Hepatocyte (in vitro differentiated cells): ENCODE measurements at regions not wholly inside any gene's neighbourhood (a gene's known extent, or its start where the extent isn't known, plus 50 kb on each side); places are given as distances from the start of the nearest gene placed in this dataset.
"Not testable (repeated sequence)": the region's sequence is repeated elsewhere in the genome, so short reads cannot be mapped to it uniquely, and the experiment has no call there.

Experiments used
- CTCF ChIP-seq: fragments of 200-600 bp; sonication (generic); IDR thresholded peaks from 2 replicates; pipeline ENCODE4 v1.5.1; 2016; ENCODE audit warnings: antibody characterized with exemption, mild to moderate bottlenecking; ENCODE audit not compliant: poor library complexity
- EZH2 ChIP-seq: fragments of 200-600 bp; sonication (generic); IDR thresholded peaks from 2 replicates; pipeline ENCODE4 v1.6.1; 2016; ENCODE audit warnings: antibody characterized with exemption, mild to moderate bottlenecking, borderline replicate concordance

- not testable (repeated sequence) for TF ChIP-seq CTCF, EZH2
Observed at GRCh38 chr22:47302587-47302986, 540.1 kb downstream of the TBC1D22A start.
